Glomerular visceral epithelial cell (primary cell): ENCODE measurements at regions not wholly inside any gene's neighbourhood (a gene's known extent, or its start where the extent isn't known, plus 50 kb on each side); places are given as distances from the start of the nearest gene placed in this dataset.

Experiments used
- DNase-seq: peaks from one replicate; pipeline ENCODE4 v3.0.0-alpha.2; 2016; ENCODE audit errors: extremely low spot score

GRCh38 chr18:75809151-75809925, 381.8 kb upstream of the SMIM21 start:
- DNase-seq = no peak

GRCh38 chr18:75805265-75805664, 377.8 kb upstream of the SMIM21 start:
- no peak for DNase-seq

GRCh38 chr18:75802681-75803080, 375.2 kb upstream of the SMIM21 start:
- no peak for DNase-seq

GRCh38 chr18:75801178-75801577, 373.7 kb upstream of the SMIM21 start:
- DNase-seq = no peak

GRCh38 chr18:75800331-75800648, 372.8 kb upstream of the SMIM21 start:
- no peak for DNase-seq

GRCh38 chr18:75799449-75800330, 372.2 kb upstream of the SMIM21 start:
- DNase-seq = no peak

GRCh38 chr18:75797046-75797445, 369.5 kb upstream of the SMIM21 start:
- no peak for DNase-seq

GRCh38 chr18:75790796-75791195, 363.3 kb upstream of the SMIM21 start:
- DNase-seq = no peak

- DNase-seq = no peak
Observed at GRCh38 chr18:75790111-75790510, 362.6 kb upstream of the SMIM21 start.

- DNase-seq = no peak
Observed at GRCh38 chr18:75785834-75786233, 358.3 kb upstream of the SMIM21 start.

- DNase-seq = no peak
Observed at GRCh38 chr18:75785206-75785605, 357.7 kb upstream of the SMIM21 start.

GRCh38 chr18:75784390-75784789, 356.9 kb upstream of the SMIM21 start:
- DNase-seq = no peak

- no peak for DNase-seq
Observed at GRCh38 chr18:75783566-75784281, 356.2 kb upstream of the SMIM21 start.

- DNase-seq = no peak
Observed at GRCh38 chr18:75782826-75783225, 355.3 kb upstream of the SMIM21 start.

- DNase-seq = no peak
Observed at GRCh38 chr18:75782204-75782603, 354.7 kb upstream of the SMIM21 start.

GRCh38 chr18:75779910-75780309, 352.4 kb upstream of the SMIM21 start:
- no peak for DNase-seq

GRCh38 chr18:75779450-75779849, 351.9 kb upstream of the SMIM21 start:
- DNase-seq = no peak

GRCh38 chr18:75777630-75778029, 350.1 kb upstream of the SMIM21 start:
- no peak for DNase-seq

GRCh38 chr18:75775121-75775520, 347.6 kb upstream of the SMIM21 start:
- DNase-seq = no peak

- DNase-seq = no peak
Observed at GRCh38 chr18:75773618-75774017, 346.1 kb upstream of the SMIM21 start.

- DNase-seq = no peak
Observed at GRCh38 chr18:75762758-75763157, 335.3 kb upstream of the SMIM21 start.

GRCh38 chr18:75760208-75760607, 332.7 kb upstream of the SMIM21 start:
- no peak for DNase-seq

- no peak for DNase-seq
Observed at GRCh38 chr18:75757951-75758350, 330.4 kb upstream of the SMIM21 start.
